ENCODE measurements at regions not wholly inside any gene's neighbourhood (a gene's known extent, or its start where the extent isn't known, plus 50 kb on each side); places are given as distances from the start of the nearest gene placed in this dataset.

GRCh38 chr10:108735380-108735779, 1187.9 kb downstream of the XPNPEP1 start:
- WGBS, 2 experiments (ENCODE audit: extremely low coverage in 1 of 2, insufficient coverage in 1 of 2, insufficient read length in 1 of 2, insufficient replicate concordance in 2 of 2, low coverage in 1 of 2, low lambda C conversion rate in 2 of 2, missing lambda C conversion rate in 1 of 2) = 98% methylated on average over 5 of the region's 5 CpGs; no CpG with 5 or more reads in 1 of the 2 experiments
- CTCF ChIA-PET (ENCODE audit: partially characterized antibody) = no interaction called here
- TF ChIP-seq SAP30 (IDR thresholded peaks at IDR 0.05; ENCODE audit: insufficient read depth, insufficient replicate concordance, low read length) (no peak), FOSL1 (IDR thresholded peaks at IDR 0.05; ENCODE audit: insufficient read depth, low read depth, low read length) (no peak), ASH2L (IDR thresholded peaks at IDR 0.05; ENCODE audit: low read length) (no peak), TAF1 (IDR thresholded peaks at IDR 0.05; ENCODE audit: low read depth, low read length) (no peak), TCF12 (IDR thresholded peaks at IDR 0.05; ENCODE audit: low read depth, low read length) (no peak), EZH2 (IDR thresholded peaks at IDR 0.05; ENCODE audit: low read depth, low read length, severe bottlenecking) (no peak), SUZ12 (IDR thresholded peaks at IDR 0.05; ENCODE audit: low read length) (no peak), POU5F1 (IDR thresholded peaks at IDR 0.05; ENCODE audit: low read depth, low read length) (no peak), KDM4A (IDR thresholded peaks at IDR 0.05; ENCODE audit: low read depth, low read length, severe bottlenecking) (no peak), KDM5A (IDR thresholded peaks at IDR 0.05; ENCODE audit: low read length) (no peak), SIRT6 (IDR thresholded peaks at IDR 0.05; ENCODE audit: low read length) (no peak), JUN (IDR thresholded peaks at IDR 0.05; ENCODE audit: low read depth, low read length) (no peak), TAF7 (optimal IDR thresholded peaks at IDR 0.05; ENCODE audit: borderline replicate concordance, low read depth, low read length) (no peak), NANOG (IDR thresholded peaks at IDR 0.05; ENCODE audit: insufficient read depth, low read depth, low read length, poor library complexity, severe bottlenecking) (no peak)
- TF ChIP-seq, protein P1, sequence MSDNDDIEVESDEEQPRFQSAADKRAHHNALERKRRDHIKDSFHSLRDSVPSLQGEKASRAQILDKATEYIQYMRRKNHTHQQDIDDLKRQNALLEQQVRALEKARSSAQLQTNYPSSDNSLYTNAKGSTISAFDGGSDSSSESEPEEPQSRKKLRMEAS (IDR thresholded peaks at IDR 0.05) = no peak

More at GRCh38 chr10:108735380-108735779, 1187.9 kb downstream of the XPNPEP1 start:
- POLR2A ChIA-PET (ENCODE audit: partially characterized antibody) = no interaction called here
- Histone ChIP-seq H3K9me3 (ENCODE audit: insufficient read depth in 2 of 2, low read depth in 1 of 2, low read length in 1 of 2) (0 out of 4 replicates have a peak, but pooled peaks cover 0 to 3% of the 10 kb centered on the region in 2 experiments), H3K18ac (ENCODE audit: extremely low read depth, low read length) (no peak overlapping the region), H3K27me3 (replicated peaks in 1 of 4; ENCODE audit: control insufficient read depth in 3 of 4, extremely low read depth in 1 of 4, insufficient read depth in 3 of 4, low read length in 3 of 4) (no peaks in the 10 kb centered on the region), H2BK20ac (ENCODE audit: low read length) (no peak overlapping the region), H3K27ac (ENCODE audit: low read depth, low read length) (no peak overlapping the region), H2AFZ (ENCODE audit: low read length) (no peak overlapping the region), H3K79me1 (ENCODE audit: low read depth, low read length) (no peaks in the 10 kb centered on the region), H2BK12ac (ENCODE audit: low read depth, low read length) (no peak overlapping the region), H3K4me1 (replicated peaks in 1 of 4; ENCODE audit: control insufficient read depth in 3 of 4, insufficient read depth in 4 of 4, low read length in 3 of 4) (no peaks in the 10 kb centered on the region), H3K23me2 (ENCODE audit: low read depth, low read length) (no peaks in the 10 kb centered on the region), H3K9ac (replicated peaks in 1 of 4; ENCODE audit: extremely low read depth in 1 of 4, low read depth in 3 of 4, low read length in 3 of 4) (no peak overlapping the region), H3K4me2 (ENCODE audit: insufficient read depth in 1 of 2, low read depth in 2 of 2, low read length in 2 of 2) (no peak overlapping the region), H3K79me2 (ENCODE audit: control insufficient read depth in 1 of 2, insufficient read depth in 2 of 2, low read length in 2 of 2) (no peaks in the 10 kb centered on the region), H2BK5ac (ENCODE audit: low read depth, low read length) (no peak overlapping the region), H4K91ac (replicated peaks; ENCODE audit: insufficient read length, low read length) (no peak overlapping the region), H2BK120ac (replicated peaks; ENCODE audit: low read depth, low read length) (no peak overlapping the region), H3K36me3 (ENCODE audit: control insufficient read depth in 2 of 4, insufficient read depth in 4 of 4, low read length in 3 of 4) (no peaks in the 10 kb centered on the region), H3K4me3 (ENCODE audit: extremely low read depth in 1 of 4, insufficient read depth in 2 of 4, low read depth in 3 of 4, low read length in 4 of 4) (no peak overlapping the region), H2AK5ac (ENCODE audit: low read depth, low read length) (no peak overlapping the region), H3K23ac (ENCODE audit: insufficient read length) (no peak overlapping the region), H3K14ac (ENCODE audit: insufficient read length) (no peak overlapping the region), H4K5ac (ENCODE audit: insufficient read length, low read depth, low read length) (no peak overlapping the region), H3K56ac (replicated peaks; ENCODE audit: insufficient read length, low read depth, low read length) (no peak overlapping the region), H3K4ac (replicated peaks; ENCODE audit: insufficient read length, low read depth, low read length) (no peak overlapping the region), H2BK15ac (ENCODE audit: low read length) (no peak overlapping the region), H4K20me1 (replicated peaks in 1 of 2; ENCODE audit: control insufficient read depth in 1 of 2, insufficient read depth in 2 of 2, low read length in 2 of 2) (no peaks in the 10 kb centered on the region), H4K8ac (ENCODE audit: extremely low read depth, insufficient read depth, low read length) (no peak overlapping the region)
- FAIRE-seq (no peak), DNase-seq (ENCODE audit: low read depth in 1 of 2, low spot score in 2 of 2) (no peak)
